DND-41 (cell line): ENCODE measurements at regions not wholly inside any gene's neighbourhood (a gene's known extent, or its start where the extent isn't known, plus 50 kb on each side); places are given as distances from the start of the nearest gene placed in this dataset.

ENCODE experiments used
- ATAC-seq: fragments of 200-7000 bp; cut with Tn5 transposase; 3 replicates; pipeline ENCODE4 v1.9.1; 2021; ENCODE audit warnings: low read depth; ENCODE audit not compliant: insufficient read depth
- DNase-seq: peaks from one replicate; pipeline ENCODE4 v3.0.0-alpha.2; 2020
- H2AFZ ChIP-seq: 2 replicates; pipeline ENCODE4 v1.6.0; 2012; ENCODE audit warnings: low read depth, low read length
- H3K27ac ChIP-seq: 2 replicates; pipeline ENCODE4 v1.5.1; 2012; ENCODE audit warnings: low read length, inconsistent platforms
- H3K27me3 ChIP-seq: fragments of 200-600 bp; sonication (generic); 2 replicates; pipeline ENCODE4 v1.6.0; 2012; ENCODE audit warnings: low read length, mild to moderate bottlenecking, inconsistent platforms; ENCODE audit not compliant: insufficient read depth, poor library complexity
- H3K36me3 ChIP-seq: 2 replicates; pipeline ENCODE4 v1.5.1; 2012; ENCODE audit warnings: low read length, inconsistent platforms; ENCODE audit not compliant: insufficient read depth
- H3K4me1 ChIP-seq: 2 replicates; pipeline ENCODE4 v1.5.1; 2012; ENCODE audit warnings: mild to moderate bottlenecking, low read length; ENCODE audit not compliant: insufficient read depth
- H3K4me2 ChIP-seq: 2 replicates; pipeline ENCODE4 v1.6.0; 2012; ENCODE audit warnings: mild to moderate bottlenecking, moderate library complexity, low read length, inconsistent platforms; ENCODE audit not compliant: insufficient read depth
- H3K4me3 ChIP-seq, 2 experiments: fragments of 200-600 bp in 1 of 2; shearing (Covaris generic) in 1 of 2; 2 replicates each; pipeline ENCODE4 v1.5.1; 2012 to 2016; ENCODE audit warnings: inconsistent platforms in 2 of 2, low read length in 2 of 2, mild to moderate bottlenecking in 2 of 2, low read depth in 1 of 2, moderate library complexity in 1 of 2
- H3K79me2 ChIP-seq: 2 replicates; pipeline ENCODE4 v1.6.0; 2012; ENCODE audit warnings: low read length, inconsistent platforms; ENCODE audit not compliant: insufficient read depth
- H3K9ac ChIP-seq: 2 replicates; pipeline ENCODE4 v1.6.0; 2012; ENCODE audit warnings: low read depth, mild to moderate bottlenecking, inconsistent platforms, low read length, moderate library complexity
- H3K9me3 ChIP-seq: 2 replicates; pipeline ENCODE4 v1.5.1; 2012; ENCODE audit warnings: low read length, moderate library complexity, mild to moderate bottlenecking, inconsistent platforms; ENCODE audit not compliant: insufficient read depth, severe bottlenecking
- H4K20me1 ChIP-seq: 2 replicates; pipeline ENCODE4 v1.6.0; 2012; ENCODE audit warnings: low read length; ENCODE audit not compliant: insufficient read depth
- CTCF ChIP-seq: IDR thresholded peaks from 2 replicates; pipeline ENCODE4 v1.5.1; 2012; ENCODE audit warnings: borderline replicate concordance, low read length, moderate library complexity, mild to moderate bottlenecking; ENCODE audit not compliant: poor library complexity, severe bottlenecking; ENCODE audit errors: extremely low read depth
- EZH2 ChIP-seq: IDR thresholded peaks from 3 replicates; pipeline ENCODE4 v1.6.1; 2012; ENCODE audit warnings: borderline replicate concordance, low read depth, mild to moderate bottlenecking, moderate library complexity, low read length, inconsistent platforms; ENCODE audit not compliant: severe bottlenecking

GRCh38 chr6:121686611-121687023 is 251.2 kb downstream of the GJA1 start:
- peaks cover 20% of the 10 kb centered on the region for H3K4me1 ChIP-seq
- peaks cover 3% of the 10 kb centered on the region for H3K9me3 ChIP-seq
- no peaks in the 10 kb centered on the region for H3K79me2 ChIP-seq
- ATAC-seq (no peak), DNase-seq (no peak)
- H3K4me3 ChIP-seq: no peak overlapping the region
- H3K36me3 ChIP-seq: no peaks in the 10 kb centered on the region
- TF ChIP-seq CTCF (no peak), EZH2 (no peak)
- H4K20me1 ChIP-seq: no peaks in the 10 kb centered on the region
- no peak overlapping the region for H3K4me2 ChIP-seq
- H3K27ac ChIP-seq: no peak overlapping the region
- no peaks in the 10 kb centered on the region for H3K27me3 ChIP-seq
- no peak overlapping the region for H3K9ac ChIP-seq
- no peak overlapping the region for H2AFZ ChIP-seq

- DNase-seq: peak; percentile 60
- H3K27me3 ChIP-seq: no peaks in the 10 kb centered on the region
- TF ChIP-seq CTCF (no peak), EZH2 (no peak)
Observed at GRCh38 chr6:121688974-121689373, 253.5 kb downstream of the GJA1 start.

GRCh38 chr6:121691126-121691551 is 255.7 kb downstream of the GJA1 start:
- H2AFZ ChIP-seq: no peak overlapping the region
- no peaks in the 10 kb centered on the region for H3K27me3 ChIP-seq
- no peaks in the 10 kb centered on the region for H3K9me3 ChIP-seq
- H4K20me1 ChIP-seq: no peaks in the 10 kb centered on the region
- no peak overlapping the region for H3K27ac ChIP-seq
- H3K9ac ChIP-seq: no peak overlapping the region
- no peaks in the 10 kb centered on the region for H3K79me2 ChIP-seq
- no peaks in the 10 kb centered on the region for H3K36me3 ChIP-seq
- DNase-seq (no peak), ATAC-seq (no peak)
- TF ChIP-seq CTCF (no peak), EZH2 (no peak)
- no peak overlapping the region for H3K4me2 ChIP-seq
- H3K4me3 ChIP-seq: no peak overlapping the region
- peaks cover 20% of the 10 kb centered on the region for H3K4me1 ChIP-seq

More at GRCh38 chr6:121688974-121689373, 253.5 kb downstream of the GJA1 start:
- Histone ChIP-seq H3K9ac (no peak overlapping the region), H3K27ac (no peak overlapping the region), H3K4me1 (peaks cover 20% of the 10 kb centered on the region), H4K20me1 (no peaks in the 10 kb centered on the region), H3K79me2 (no peaks in the 10 kb centered on the region), H2AFZ (no peak overlapping the region), H3K36me3 (no peaks in the 10 kb centered on the region), H3K4me2 (no peak overlapping the region), H3K4me3 (no peak overlapping the region), H3K9me3 (no peaks in the 10 kb centered on the region)
- ATAC-seq: peak; percentile 89

- Histone ChIP-seq H3K27me3 (no peaks in the 10 kb centered on the region), H3K27ac (no peak overlapping the region), H3K9ac (no peak overlapping the region), H3K79me2 (no peaks in the 10 kb centered on the region), H3K4me2 (no peak overlapping the region), H3K9me3 (no peaks in the 10 kb centered on the region), H3K36me3 (no peaks in the 10 kb centered on the region), H3K4me1 (peaks cover 9% of the 10 kb centered on the region), H3K4me3 (no peak overlapping the region), H4K20me1 (no peaks in the 10 kb centered on the region), H2AFZ (no peak overlapping the region)
- DNase-seq (no peak), ATAC-seq (no peak)
- TF ChIP-seq EZH2 (no peak), CTCF (no peak)
Observed at GRCh38 chr6:121694389-121694788, 258.9 kb downstream of the GJA1 start.
